H54 (cell line): ENCODE measurements at regions not wholly inside any gene's neighbourhood (a gene's known extent, or its start where the extent isn't known, plus 50 kb on each side); places are given as distances from the start of the nearest gene placed in this dataset.
"Not testable (repeated sequence)": the region's sequence is repeated elsewhere in the genome, so short reads cannot be mapped to it uniquely, and the experiment has no call there.

ENCODE experiments used
- DNase-seq: peaks from one replicate; pipeline ENCODE4 v3.0.0; 2011; ENCODE audit warnings: low spot score, mixed read lengths; ENCODE audit not compliant: insufficient read length
- FAIRE-seq: peaks from 3 replicates; lab custom pipeline; 2011; peaks lifted over from hg19 to GRCh38; lab: Jason Lieb, UNC
- POLR2A ChIP-seq: IDR thresholded peaks from 2 replicates; pipeline ENCODE4 v1.6.1; 2011; ENCODE audit warnings: low read depth, mild to moderate bottlenecking, low read length

DNA sequence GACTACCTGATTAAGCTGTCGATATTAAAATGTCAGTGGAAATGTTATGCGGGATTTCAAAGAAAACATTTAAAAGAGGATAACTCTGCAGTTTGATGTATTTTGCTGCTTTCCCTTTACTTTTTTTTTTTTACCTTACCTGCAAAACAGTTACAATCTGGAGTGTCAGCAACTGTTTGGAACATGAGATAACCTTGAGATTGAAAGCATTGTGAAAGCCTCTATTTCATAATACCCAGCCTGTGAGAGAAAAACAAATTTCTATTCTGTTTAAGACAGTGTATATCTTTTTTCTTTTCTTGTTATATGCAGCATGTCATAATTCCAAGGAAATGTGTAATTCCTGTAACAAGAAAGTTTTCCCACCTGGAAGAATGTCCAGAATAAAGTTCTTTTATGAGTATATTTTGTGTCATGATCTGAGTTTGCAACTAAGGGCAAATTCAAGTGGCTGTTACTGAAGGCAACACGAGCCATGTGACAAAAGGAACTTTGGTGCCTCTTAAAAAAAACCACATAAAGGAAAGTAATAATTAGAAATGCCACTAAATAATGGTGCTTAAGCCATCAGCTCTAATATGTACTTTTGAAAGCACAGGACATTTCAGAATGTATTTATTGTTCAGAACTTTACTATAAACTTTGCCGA is 297.0 kb upstream of the DSEL start:
- FAIRE-seq: no peak
- TF ChIP-seq POLR2A: no peak

DNA sequence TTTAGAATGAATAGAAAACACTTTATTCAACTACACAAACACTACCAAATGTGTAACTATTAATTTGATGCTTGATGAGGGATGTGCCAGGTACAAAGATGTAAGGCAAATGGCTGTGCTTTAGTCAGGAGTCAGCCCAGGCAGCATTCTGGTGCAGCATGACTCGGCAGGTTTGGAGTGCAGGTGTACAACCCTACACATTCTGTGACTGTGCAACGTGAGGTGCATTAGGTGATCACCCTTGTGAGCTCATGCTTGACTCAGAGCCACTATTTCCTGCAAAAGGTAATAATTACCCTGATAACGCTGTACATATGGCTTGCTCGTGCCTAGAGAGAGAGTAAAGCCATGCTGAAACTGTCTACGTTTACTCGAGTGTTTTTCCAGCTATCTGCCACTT is 288.7 kb upstream of the DSEL start:
- TF ChIP-seq POLR2A: no peak
- no peak for DNase-seq
- FAIRE-seq: no peak

More for the DNA sequence above, 297.0 kb upstream of the DSEL start:
- no peak for DNase-seq

DNA sequence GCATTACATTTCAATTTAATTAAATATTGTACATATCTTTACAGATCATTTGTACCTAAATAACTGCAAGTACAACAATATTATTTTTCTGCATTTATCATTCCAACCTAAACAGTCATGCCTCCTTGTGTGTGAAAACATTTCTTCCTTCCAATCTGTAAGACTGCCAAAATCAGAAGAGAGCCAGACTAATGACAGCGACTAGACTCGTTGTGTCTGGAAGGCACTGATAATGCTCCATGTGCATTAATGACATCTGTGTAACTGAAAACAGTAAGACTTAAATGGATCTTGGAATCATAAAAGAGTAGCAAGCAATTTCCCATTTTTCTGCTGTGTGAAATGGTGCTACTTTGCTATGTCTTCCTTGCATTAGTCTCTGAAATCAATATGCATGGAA is 278.0 kb upstream of the DSEL start:
- no peak for FAIRE-seq
- no peak for DNase-seq
- TF ChIP-seq POLR2A: no peak

DNA sequence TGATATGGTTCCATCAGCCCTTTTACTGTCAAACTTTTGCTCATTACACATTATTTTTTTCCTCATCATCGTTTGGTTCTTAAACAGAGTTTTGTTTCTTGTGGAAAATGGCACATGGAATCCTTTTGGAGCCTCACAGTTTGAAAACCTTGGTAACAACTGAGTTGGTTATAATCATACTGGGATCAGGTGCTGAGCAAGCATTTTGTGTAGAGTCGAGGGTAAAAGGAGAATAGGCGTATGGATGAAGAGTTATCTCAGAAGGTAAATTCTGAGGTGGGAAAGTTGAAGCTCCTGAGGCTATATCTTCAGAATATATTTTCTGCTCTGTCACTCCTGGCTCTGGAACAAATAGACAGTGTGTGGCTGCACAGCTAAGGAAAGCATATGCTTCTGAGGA is 274.0 kb upstream of the DSEL start:
- DNase-seq (no peak), FAIRE-seq (no peak)

DNA sequence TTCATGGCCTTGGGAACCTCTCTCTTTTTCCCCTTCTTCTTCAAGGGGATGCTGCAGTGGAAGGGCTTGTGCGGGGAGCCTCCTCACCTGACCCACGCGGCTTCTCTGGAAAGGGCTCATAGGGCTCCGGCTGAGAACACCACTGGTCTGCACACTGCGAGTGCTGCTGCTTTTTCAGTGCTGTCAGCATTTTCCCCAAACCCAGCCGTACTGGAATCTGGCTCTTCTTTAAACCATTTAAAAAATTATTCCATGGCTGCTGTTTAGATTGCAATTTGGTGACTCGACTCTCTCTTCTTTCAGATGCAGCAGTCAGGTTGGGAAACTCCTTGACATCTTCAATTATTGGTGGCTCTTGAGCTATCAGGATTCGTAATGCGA is 272.6 kb upstream of the DSEL start:
- TF ChIP-seq POLR2A: no peak
- FAIRE-seq: no peak

More for the DNA sequence above, 274.0 kb upstream of the DSEL start:
- TF ChIP-seq POLR2A: no peak

DNA sequence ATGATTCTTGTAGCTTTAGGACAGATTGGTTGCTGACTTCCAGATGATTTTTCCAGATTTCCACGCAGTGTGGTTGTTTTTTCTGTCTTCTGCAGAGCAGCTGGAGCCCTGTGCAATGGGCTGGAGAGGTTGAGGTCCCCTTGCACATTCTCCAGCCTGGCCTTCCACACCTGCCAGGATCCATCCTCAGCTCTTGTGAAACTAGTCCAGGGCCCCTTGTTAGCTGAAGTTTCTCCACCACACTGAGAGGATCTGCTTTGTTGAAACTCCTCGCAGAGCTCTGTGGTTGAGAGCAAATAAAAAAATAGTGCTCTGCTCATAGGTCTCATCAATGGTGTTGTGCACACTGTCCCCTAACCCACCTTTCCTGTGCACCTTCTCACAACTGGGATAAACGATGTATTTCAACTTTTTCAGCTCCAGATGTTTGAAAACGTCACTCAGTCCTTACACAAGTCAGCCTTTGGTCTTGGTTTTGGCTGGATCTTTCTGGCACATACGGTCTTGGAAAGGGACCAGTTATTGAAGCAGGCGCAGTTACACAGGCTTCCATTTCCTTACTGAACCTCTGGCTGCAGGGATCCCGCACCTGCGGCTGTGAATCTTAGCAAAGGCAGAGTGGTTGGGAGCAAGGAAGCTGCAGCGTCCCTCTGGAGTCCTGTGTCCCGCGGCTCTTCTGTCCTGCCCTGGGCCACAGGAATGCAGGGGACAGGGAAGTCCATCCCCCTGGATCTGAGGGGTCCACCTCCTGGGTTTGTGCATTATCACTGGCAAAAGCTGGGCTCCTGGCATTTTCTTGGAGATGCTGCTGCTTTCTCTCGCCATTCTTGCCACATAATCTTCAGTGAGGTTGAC is 272.0 kb upstream of the DSEL start:
- DNase-seq: no peak
- TF ChIP-seq POLR2A: no peak
- FAIRE-seq: no peak

More for the DNA sequence above, 272.6 kb upstream of the DSEL start:
- no peak for DNase-seq

DNA sequence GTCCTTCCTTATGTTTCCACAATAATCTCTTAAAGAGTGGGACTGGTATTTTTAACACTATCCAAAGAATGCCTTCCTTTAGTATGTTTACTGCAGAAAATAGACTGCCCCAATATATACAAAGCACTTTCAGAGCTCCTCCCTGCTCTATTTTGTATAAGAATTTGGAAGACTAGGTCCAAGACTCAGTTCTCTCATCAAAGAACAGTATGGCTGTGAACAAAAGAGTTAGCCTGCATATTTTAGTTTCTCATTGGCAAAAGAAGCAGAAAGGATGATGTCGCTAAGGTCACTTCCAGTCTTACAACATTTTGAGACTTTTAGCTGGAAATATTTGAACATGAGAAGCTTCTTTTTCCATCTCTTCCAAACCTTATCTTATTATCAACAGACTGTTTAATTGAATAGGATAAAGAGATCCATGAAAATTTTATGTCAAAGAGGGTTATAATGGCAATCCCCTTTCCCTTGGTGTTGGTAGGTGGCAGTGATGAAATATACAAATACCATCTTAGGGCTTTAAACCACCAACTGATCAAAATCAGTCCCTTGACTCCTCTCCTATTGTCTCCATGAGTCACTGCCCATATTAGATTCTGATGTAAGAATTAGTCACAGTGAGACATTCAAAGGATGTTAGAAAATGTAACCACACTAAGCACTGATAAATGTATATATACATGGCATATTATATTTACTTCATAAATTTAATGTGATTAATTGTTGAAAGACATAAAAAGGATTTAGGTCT is 266.9 kb upstream of the DSEL start:
- FAIRE-seq (peak; percentile 48), DNase-seq (no peak)
- TF ChIP-seq POLR2A: no peak

DNA sequence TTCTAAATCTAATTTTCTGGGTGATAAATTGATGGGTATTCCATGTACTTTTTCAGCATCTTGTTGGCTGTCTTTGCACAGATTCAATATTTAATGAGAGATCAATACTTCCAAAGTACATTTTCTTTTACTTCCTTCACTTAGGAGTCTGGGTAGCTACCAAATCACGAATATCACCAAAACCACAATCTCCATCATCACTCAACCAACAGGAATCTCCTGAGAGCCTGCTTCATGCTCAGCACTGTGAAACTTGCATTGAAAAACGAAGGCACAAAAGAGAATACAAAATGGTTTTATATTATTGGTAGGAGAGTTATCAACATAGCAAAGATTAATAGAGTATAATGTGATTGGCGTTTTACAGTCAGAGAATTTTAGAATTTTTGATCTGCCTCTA is 261.5 kb upstream of the DSEL start:
- no peak for FAIRE-seq
- TF ChIP-seq POLR2A: no peak

DNA sequence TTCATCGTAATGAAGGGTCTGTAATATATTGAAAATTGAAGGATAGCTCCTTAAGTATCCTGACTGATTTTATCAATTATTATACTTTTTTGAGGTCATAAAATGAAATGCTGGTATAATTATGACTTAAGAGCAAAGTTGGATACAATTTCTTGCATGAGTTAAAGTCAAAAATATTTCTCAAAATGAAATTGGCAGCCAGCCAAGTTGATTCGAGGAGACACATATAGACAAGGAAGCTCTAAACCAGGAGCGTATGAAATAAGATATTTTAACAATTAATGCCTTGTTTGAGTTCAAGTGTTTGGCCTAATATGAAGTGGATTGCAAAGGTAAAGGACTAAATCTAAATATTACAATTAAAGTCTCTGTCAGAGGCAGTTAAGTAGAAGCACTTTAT is 260.4 kb upstream of the DSEL start:
- TF ChIP-seq POLR2A: no peak
- FAIRE-seq (no peak), DNase-seq (no peak)

More for the DNA sequence above, 261.5 kb upstream of the DSEL start:
- no peak for DNase-seq

DNA sequence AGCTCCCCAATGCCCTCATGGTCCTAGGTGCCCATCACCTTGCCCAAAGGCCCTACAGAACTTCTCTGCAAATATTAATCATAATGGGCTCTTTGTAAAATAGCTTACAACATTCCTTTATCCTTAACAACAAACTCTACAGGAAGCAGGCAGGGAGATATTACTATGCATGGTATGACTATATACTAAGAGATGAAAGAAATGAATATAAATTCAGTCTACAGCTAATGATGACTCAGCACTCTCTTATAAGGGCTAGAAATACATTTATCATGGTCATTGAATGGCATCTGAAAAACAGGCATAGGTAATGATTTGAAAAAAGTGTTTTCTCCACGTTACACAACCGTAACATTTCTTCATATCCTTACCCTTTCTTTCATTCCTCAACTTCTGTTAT is 254.8 kb upstream of the DSEL start:
- no peak for TF ChIP-seq POLR2A
- DNase-seq (no peak), FAIRE-seq (peak; percentile 45)

DNA sequence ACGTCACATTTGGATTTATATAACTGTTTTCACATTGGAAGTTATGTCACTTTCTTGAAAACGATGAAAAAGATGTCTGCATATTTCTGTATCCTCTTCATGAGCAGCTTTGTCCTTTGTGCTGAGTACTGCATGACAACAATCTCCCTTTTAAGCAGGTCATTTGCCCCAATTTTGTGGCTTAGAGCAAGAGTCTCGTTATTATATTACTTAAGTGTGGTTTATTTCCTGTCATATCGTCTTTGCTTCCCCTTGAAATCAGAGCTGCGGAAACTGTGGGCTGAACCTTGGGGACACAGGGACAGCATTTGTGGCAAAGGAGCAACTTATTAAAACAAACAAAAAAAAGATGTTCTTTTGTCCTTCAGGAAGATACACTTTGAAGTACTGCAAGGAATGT is 254.0 kb upstream of the DSEL start:
- FAIRE-seq (no peak), DNase-seq (no peak)
- TF ChIP-seq POLR2A: no peak

DNA sequence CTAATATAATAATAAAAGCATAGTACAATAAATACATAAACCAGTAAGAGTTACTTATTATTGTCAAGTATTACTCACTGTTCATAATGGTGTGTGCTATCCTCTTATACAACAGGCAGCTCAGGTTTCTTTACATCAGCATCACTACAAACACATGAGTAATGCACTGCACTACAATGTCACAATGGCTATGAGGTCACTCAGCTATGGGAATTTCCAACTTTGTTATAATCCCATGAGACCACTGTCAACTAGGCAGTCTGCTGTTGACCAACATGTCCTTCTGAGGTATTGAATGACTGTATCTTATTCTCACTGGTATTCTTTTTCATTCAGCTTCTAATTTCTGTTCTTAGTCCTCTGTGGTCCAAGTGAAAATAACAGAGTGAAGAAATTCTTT is 250.4 kb upstream of the DSEL start:
- FAIRE-seq: peak; percentile 36
- DNase-seq: no peak

DNA sequence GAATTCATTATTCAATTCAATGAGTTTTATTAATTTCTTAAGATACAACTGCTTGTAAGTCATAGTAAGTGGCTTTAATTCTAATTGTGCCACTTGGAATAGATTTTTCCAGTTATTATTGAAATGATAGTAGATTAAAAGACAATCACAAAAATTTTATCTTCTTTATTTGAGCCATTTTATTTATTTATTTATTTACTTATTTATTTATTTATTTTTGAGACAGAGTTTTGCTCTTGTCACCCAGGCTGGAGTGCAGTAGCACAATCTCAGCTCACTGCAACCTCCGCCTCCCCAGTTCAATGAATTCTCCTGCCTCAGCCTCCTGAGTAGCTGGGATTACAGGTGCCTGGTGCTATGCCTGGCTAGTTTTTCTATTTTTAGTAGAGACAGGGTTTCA is 235.7 kb upstream of the DSEL start:
- DNase-seq, FAIRE-seq: not testable (repeated sequence)

More for the DNA sequence above, 250.4 kb upstream of the DSEL start:
- TF ChIP-seq POLR2A: no peak

DNA sequence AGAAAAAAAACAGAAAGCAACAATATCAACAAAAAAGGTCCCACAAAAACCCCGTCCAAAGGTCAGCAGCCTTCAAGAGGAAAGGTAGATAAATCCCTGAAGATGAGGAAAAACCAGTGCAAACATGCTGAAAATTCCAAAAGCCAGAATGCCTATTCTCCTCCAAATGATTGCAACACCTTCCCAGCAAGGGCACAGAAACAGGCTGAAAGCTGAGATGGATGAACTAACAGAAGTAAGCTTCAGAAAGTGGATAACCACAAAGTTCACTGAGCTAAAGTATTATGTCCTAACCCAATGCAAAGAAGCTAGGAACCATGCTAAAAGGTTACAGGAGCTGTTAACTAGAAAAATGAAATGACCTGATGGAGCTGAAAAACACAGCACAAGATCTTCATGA is 226.4 kb upstream of the DSEL start:
- FAIRE-seq (no peak), DNase-seq (no peak)
- TF ChIP-seq POLR2A: no peak
